Cardiac muscle cell (in vitro differentiated cells and primary cell): ENCODE measurements at regions not wholly inside any gene's neighbourhood (a gene's known extent, or its start where the extent isn't known, plus 50 kb on each side); places are given as distances from the start of the nearest gene placed in this dataset.

Experiments
- DNase-seq, 2 donors: peaks; one replicate each; pipeline versions ENCODE4 v3.0.0 to v3.0.0-alpha.2; 2010 to 2017; ENCODE audit warnings: low read depth in 1 of 2, low spot score in 1 of 2
- H3K27ac ChIP-seq: fragments of 200-600 bp; sonication (generic); 2 replicates; pipeline ENCODE4 v1.5.1; 2016
- H3K27me3 ChIP-seq: fragments of 200-600 bp; sonication (generic); 2 replicates; pipeline ENCODE4 v1.6.0; 2016; ENCODE audit warnings: control low read depth
- H3K36me3 ChIP-seq: fragments of 200-600 bp; sonication (generic); 2 replicates; pipeline ENCODE4 v1.5.1; 2016; ENCODE audit warnings: control low read depth
- H3K4me1 ChIP-seq: fragments of 200-600 bp; sonication (generic); 2 replicates; pipeline ENCODE4 v1.8.1; 2017; ENCODE audit warnings: low read depth, mild to moderate bottlenecking, mixed run types
- H3K4me3 ChIP-seq: fragments of 200-600 bp; sonication (generic); 2 replicates; pipeline ENCODE4 v1.5.1; 2016; ENCODE audit warnings: mild to moderate bottlenecking
- H3K9me3 ChIP-seq: fragments of 200-600 bp; sonication (generic); 2 replicates; pipeline ENCODE4 v1.5.1; 2017; ENCODE audit warnings: low read depth, mild to moderate bottlenecking, control low read depth
- TF ChIP-seq, protein P1 (sequence below): IDR thresholded peaks from 2 replicates; pipeline ENCODE4 v1.5.1; 2012; ENCODE audit warnings: low read depth, mild to moderate bottlenecking, low read length

DNA sequence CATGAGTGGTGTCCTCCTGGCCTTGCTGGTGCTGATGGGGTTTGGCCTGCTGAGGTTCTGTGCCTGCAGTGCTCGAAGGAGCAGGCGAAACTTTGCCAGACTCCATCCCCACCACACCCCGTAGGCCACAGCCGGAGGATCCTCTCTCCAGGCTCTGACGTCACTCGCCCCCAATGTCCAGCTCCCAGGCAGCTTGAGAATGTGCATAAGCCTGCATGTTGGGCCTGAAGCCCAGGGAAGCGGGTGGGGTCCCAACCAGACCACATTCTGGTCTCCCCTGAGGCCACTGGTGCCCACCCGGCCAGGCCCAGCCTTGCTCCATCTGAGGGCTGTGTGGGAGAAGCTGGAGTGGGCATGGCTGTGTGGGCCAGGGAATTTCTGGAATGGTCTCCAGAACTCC lies 109.8 kb downstream of the ASB7 start:
- peak in 1 of 2 donors; percentile 67 for DNase-seq
- Histone ChIP-seq H3K36me3 (no peaks in the 10 kb centered on the region), H3K9me3 (no peaks in the 10 kb centered on the region), H3K4me1 (peaks cover 29% of the 10 kb centered on the region), H3K27ac (no peak overlapping the region), H3K4me3 (no peak overlapping the region), H3K27me3 (no peaks in the 10 kb centered on the region)
- TF ChIP-seq, protein P1, sequence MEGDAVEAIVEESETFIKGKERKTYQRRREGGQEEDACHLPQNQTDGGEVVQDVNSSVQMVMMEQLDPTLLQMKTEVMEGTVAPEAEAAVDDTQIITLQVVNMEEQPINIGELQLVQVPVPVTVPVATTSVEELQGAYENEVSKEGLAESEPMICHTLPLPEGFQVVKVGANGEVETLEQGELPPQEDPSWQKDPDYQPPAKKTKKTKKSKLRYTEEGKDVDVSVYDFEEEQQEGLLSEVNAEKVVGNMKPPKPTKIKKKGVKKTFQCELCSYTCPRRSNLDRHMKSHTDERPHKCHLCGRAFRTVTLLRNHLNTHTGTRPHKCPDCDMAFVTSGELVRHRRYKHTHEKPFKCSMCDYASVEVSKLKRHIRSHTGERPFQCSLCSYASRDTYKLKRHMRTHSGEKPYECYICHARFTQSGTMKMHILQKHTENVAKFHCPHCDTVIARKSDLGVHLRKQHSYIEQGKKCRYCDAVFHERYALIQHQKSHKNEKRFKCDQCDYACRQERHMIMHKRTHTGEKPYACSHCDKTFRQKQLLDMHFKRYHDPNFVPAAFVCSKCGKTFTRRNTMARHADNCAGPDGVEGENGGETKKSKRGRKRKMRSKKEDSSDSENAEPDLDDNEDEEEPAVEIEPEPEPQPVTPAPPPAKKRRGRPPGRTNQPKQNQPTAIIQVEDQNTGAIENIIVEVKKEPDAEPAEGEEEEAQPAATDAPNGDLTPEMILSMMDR, result no peak

DNA sequence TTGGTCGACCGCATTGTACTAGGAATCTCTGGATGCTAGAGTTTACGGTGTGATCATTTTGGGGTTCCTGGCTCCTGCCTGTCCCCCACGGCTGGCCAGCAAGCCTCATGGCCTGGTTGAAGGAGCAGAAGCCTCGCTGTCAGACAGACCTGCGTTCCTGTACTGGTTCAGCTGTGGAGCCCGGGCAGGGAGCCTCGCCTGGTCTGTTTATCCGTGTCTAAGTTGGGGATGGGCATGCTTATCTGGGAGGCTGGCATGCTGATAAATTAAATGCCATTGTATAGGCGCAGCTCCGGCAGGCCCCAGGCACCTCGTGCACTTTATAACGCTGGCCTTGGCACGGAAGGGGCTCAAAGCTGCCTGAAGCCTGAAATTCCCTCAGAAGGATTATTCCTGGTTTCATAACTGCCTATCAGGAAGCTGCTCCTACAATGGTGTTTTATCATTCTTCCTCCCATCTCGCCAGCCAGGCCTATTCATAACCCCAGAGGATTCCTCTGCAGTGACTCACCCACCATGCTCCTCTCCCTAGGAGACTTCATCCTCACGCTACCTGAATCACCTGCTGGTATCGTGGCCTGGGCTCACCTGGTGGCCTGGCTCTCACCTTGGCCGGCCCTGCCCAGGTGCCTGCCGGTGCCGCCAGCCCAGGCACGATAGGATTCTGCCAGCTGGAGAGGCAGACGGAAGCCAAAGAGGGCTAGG lies 110.9 kb downstream of the ASB7 start:
- H3K36me3 ChIP-seq, result no peaks in the 10 kb centered on the region
- H3K9me3 ChIP-seq, result no peaks in the 10 kb centered on the region
- no peaks in the 10 kb centered on the region for H3K27me3 ChIP-seq
- H3K4me3 ChIP-seq, result no peak overlapping the region
- DNase-seq, result peak in 1 of 2 donors; percentile 86
- peaks cover 29% of the 10 kb centered on the region for H3K4me1 ChIP-seq
- TF ChIP-seq, protein P1, result no peak
- H3K27ac ChIP-seq, result no peak overlapping the region

DNA sequence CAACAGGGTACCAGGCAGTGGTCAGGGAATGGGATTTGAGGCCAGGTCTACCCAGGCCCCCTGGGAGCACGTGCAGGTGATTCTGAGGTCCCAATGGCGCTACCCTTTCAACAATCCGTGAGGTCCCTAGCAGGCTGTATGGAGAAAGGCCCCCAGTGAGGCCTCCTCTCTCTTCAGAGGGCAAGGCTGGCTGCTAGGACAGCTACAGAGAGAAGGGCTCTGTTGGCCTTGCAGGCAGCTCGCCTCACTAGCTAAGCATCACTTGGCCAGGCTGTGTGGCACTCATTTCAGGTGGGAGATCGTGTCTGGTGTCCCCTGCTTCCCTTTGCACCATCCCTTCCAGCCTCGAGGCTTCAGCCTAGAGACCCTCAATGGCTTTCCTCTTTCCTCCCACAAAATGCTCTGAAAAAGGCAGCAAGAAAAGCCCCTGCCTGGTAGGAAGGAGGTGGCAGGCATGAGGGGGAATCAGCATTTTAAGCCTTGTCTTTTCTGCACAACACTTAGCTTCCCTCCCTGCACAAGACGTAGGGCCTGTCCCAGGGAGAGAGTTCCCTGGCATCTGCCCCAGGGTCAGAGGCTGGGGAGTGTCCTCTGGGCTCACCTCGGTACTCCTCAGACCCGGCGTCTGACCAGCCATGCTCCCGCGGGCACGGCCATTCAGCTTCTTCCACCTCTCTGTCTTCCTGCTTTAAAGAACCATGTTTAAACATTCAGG lies 111.8 kb downstream of the ASB7 start:
- Histone ChIP-seq H3K27ac (peak overlapping the region; percentile 6), H3K27me3 (no peaks in the 10 kb centered on the region), H3K4me3 (no peak overlapping the region), H3K9me3 (no peaks in the 10 kb centered on the region), H3K4me1 (peaks cover 29% of the 10 kb centered on the region), H3K36me3 (no peaks in the 10 kb centered on the region)
- TF ChIP-seq, protein P1, result no peak
- DNase-seq, result no peak

DNA sequence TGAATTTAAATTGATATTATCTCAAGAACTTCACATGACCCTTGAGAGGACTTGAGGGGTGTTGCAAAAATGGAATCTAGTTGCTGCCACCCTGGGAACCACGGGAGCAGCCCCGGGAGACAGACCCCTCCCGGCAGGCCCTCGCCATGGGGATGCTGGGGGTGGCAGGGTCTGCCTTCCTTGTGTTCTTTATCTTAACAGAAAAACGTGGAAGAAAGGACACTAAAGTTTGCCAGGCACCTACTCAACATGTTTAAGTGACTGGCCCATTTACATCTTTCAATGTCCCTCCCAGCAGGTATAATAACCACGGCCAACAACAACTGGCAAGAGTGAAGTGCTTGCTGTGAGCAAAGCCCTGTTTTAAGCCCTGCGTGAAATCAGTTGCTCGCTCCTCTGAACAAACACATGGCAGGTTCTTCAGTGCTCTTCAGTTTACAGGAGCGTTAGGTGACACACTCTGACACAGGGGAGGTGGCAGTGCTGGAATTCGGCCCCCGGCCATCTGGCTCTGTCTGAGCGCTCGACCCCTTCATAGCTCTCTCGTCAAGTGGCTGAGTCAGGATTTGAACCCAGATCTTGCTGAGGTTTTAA lies 112.5 kb downstream of the ASB7 start:
- Histone ChIP-seq H3K4me3 (no peak overlapping the region), H3K27ac (peak overlapping the region; percentile 6), H3K4me1 (peaks cover 29% of the 10 kb centered on the region), H3K27me3 (no peaks in the 10 kb centered on the region), H3K9me3 (no peaks in the 10 kb centered on the region), H3K36me3 (no peaks in the 10 kb centered on the region)
- DNase-seq, result peak in 1 of 2 donors; percentile 74
- TF ChIP-seq, protein P1, result no peak

DNA sequence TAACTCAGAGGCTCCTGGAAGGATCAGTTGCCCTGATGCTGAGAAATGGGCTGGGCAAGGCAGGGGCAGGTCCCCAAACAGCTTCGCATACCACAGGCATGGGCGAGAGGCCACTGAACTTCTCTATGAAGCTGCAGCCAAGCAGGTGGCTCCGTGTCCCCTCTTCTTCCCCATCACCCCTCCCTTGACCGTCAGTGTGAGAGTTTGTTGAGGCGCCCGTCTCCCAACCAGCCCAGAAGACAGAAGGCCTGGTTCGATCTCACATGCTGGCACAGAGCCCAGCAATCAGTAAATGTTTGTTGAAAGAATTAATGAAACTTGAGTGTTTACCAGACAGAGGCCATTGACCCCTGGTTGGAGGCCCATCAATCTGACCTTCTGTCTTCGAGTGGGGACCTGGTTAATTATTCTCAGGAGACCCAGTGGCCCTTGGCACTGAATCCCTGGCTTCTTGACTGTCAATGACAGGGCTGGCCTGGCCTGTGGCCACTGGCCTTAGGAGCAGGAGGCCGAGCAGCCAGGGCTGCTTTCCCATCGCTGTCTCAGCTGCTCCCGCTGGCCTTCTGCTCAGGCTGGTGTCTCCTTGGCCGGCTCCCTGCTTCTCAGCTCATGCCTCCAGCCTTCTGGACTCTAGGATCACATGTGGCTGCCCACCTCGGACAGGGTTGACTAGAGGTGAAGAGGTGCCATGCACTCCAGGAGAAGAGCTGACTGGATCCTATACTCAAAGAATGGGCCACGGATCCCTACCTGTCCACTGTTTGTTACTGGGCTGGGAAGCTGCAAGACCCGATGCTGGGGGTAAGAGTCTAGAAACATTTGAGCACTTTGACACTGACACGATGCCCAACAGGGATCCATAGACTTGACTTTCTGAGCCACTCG lies 113.4 kb downstream of the ASB7 start:
- Histone ChIP-seq H3K36me3 (no peaks in the 10 kb centered on the region), H3K4me1 (peaks cover 29% of the 10 kb centered on the region), H3K27me3 (no peaks in the 10 kb centered on the region), H3K4me3 (no peak overlapping the region), H3K9me3 (no peaks in the 10 kb centered on the region), H3K27ac (no peak overlapping the region)
- peak in 1 of 2 donors; percentile 41 for DNase-seq
- TF ChIP-seq, protein P1, result no peak
